HepG2 (cell line): ENCODE measurements at regions not wholly inside any gene's neighbourhood (a gene's known extent, or its start where the extent isn't known, plus 50 kb on each side); places are given as distances from the start of the nearest gene placed in this dataset.

Experiments used
- FOXJ3 ChIP-seq: sonication (generic); formaldehyde crosslinking; IDR thresholded peaks from 2 replicates; pipeline ENCODE4 v1.4.0; 2020; ENCODE audit warnings: missing genetic modification reagents, mild to moderate bottlenecking, borderline replicate concordance
- SIX1 ChIP-seq: sonication (generic); formaldehyde crosslinking; IDR thresholded peaks from 2 replicates; pipeline ENCODE4 v1.4.0; 2020; ENCODE audit warnings: missing genetic modification reagents, borderline replicate concordance
- SOX6 ChIP-seq, 2 experiments: fragments of 450-650 bp in 1 of 2; sonication (generic) in 1 of 2; formaldehyde crosslinking in 1 of 2; IDR thresholded peaks; 2 replicates each; pipeline versions ENCODE4 v1.4.0 to v1.6.1; 2017 to 2020; ENCODE audit warnings: antibody characterized with exemption in 1 of 2, mild to moderate bottlenecking in 1 of 2, missing genetic modification reagents in 1 of 2
- TF ChIP-seq, protein P1 (sequence below): sonication (generic); formaldehyde crosslinking; conservative IDR thresholded peaks from 2 replicates; pipeline ENCODE4 v1.4.0; 2020; ENCODE audit warnings: mild to moderate bottlenecking, missing genetic modification reagents, moderate library complexity
- TF ChIP-seq, protein P2 (sequence below): sonication (generic); formaldehyde crosslinking; IDR thresholded peaks from 2 replicates; pipeline ENCODE4 v1.4.0; 2020; ENCODE audit warnings: missing genetic modification reagents

DNA sequence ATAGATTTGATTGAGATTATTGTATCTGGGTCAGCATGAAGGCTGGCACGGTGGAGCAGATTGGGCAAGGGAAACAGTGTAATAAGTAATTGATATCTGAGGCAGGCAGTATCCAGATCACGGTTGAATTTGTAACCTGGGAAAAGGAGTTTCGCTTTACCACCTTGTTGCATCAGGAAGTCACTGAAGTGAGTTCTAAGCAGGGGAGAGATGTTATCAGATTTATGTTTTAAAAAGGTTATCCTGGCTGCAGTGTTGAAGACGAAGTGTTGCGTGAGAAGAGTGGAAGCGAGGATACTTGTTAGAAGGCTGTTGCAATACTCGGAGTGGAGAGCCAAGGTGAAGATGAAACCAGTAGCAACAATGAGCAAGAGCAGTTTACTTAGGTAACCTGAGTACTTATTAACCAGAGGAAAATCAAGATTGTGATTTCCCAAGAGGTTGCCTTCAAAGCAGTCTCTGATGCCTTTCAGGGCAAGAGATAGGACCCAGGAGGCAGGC lies 77.8 kb downstream of the LHX9 start (continued):
- TF ChIP-seq, protein P1, sequence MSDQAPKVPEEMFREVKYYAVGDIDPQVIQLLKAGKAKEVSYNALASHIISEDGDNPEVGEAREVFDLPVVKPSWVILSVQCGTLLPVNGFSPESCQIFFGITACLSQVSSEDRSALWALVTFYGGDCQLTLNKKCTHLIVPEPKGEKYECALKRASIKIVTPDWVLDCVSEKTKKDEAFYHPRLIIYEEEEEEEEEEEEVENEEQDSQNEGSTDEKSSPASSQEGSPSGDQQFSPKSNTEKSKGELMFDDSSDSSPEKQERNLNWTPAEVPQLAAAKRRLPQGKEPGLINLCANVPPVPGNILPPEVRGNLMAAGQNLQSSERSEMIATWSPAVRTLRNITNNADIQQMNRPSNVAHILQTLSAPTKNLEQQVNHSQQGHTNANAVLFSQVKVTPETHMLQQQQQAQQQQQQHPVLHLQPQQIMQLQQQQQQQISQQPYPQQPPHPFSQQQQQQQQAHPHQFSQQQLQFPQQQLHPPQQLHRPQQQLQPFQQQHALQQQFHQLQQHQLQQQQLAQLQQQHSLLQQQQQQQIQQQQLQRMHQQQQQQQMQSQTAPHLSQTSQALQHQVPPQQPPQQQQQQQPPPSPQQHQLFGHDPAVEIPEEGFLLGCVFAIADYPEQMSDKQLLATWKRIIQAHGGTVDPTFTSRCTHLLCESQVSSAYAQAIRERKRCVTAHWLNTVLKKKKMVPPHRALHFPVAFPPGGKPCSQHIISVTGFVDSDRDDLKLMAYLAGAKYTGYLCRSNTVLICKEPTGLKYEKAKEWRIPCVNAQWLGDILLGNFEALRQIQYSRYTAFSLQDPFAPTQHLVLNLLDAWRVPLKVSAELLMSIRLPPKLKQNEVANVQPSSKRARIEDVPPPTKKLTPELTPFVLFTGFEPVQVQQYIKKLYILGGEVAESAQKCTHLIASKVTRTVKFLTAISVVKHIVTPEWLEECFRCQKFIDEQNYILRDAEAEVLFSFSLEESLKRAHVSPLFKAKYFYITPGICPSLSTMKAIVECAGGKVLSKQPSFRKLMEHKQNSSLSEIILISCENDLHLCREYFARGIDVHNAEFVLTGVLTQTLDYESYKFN (CRISPR knock-in tag), result peak; percentile 51; the same call in 1 of the 2 replicates
- peak; percentile 32; the same call in 1 of the 2 replicates for TF ChIP-seq SIX1 (CRISPR knock-in tag)
- TF ChIP-seq SOX6 (IDR thresholded peaks at IDR 0.05), result no peak
- TF ChIP-seq SOX6 (CRISPR knock-in tag; IDR thresholded peaks at IDR 0.05), result peak; percentile 86
- TF ChIP-seq, protein P2, sequence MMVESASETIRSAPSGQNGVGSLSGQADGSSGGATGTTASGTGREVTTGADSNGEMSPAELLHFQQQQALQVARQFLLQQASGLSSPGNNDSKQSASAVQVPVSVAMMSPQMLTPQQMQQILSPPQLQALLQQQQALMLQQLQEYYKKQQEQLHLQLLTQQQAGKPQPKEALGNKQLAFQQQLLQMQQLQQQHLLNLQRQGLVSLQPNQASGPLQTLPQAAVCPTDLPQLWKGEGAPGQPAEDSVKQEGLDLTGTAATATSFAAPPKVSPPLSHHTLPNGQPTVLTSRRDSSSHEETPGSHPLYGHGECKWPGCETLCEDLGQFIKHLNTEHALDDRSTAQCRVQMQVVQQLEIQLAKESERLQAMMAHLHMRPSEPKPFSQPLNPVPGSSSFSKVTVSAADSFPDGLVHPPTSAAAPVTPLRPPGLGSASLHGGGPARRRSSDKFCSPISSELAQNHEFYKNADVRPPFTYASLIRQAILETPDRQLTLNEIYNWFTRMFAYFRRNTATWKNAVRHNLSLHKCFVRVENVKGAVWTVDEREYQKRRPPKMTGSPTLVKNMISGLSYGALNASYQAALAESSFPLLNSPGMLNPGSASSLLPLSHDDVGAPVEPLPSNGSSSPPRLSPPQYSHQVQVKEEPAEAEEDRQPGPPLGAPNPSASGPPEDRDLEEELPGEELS, result peak; percentile 51; the same call in 1 of the 2 replicates
- TF ChIP-seq FOXJ3 (CRISPR knock-in tag), result peak; percentile 39; the same call in 1 of the 2 replicates
